ENCODE measurements at regions not wholly inside any gene's neighbourhood (a gene's known extent, or its start where the extent isn't known, plus 50 kb on each side); places are given as distances from the start of the nearest gene placed in this dataset.

- TF ChIP-seq, protein P1, sequence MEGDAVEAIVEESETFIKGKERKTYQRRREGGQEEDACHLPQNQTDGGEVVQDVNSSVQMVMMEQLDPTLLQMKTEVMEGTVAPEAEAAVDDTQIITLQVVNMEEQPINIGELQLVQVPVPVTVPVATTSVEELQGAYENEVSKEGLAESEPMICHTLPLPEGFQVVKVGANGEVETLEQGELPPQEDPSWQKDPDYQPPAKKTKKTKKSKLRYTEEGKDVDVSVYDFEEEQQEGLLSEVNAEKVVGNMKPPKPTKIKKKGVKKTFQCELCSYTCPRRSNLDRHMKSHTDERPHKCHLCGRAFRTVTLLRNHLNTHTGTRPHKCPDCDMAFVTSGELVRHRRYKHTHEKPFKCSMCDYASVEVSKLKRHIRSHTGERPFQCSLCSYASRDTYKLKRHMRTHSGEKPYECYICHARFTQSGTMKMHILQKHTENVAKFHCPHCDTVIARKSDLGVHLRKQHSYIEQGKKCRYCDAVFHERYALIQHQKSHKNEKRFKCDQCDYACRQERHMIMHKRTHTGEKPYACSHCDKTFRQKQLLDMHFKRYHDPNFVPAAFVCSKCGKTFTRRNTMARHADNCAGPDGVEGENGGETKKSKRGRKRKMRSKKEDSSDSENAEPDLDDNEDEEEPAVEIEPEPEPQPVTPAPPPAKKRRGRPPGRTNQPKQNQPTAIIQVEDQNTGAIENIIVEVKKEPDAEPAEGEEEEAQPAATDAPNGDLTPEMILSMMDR (IDR thresholded peaks at IDR 0.05), result no peak
- no peak for TF ChIP-seq POLR2A (IDR thresholded peaks at IDR 0.05)
Observed at GRCh38 chr2:205929246-205929942, 156.6 kb downstream of the INO80D start.
